HepG2 (cell line): ENCODE measurements at regions not wholly inside any gene's neighbourhood (a gene's known extent, or its start where the extent isn't known, plus 50 kb on each side); places are given as distances from the start of the nearest gene placed in this dataset.

Experiments used
- CTCF ChIP-seq: sonication (generic); formaldehyde crosslinking; IDR thresholded peaks from 2 replicates; pipeline ENCODE4 v1.5.0; 2020; ENCODE audit warnings: mild to moderate bottlenecking, missing genetic modification reagents, moderate library complexity
- EZH2 ChIP-seq: conservative IDR thresholded peaks from 2 replicates; pipeline ENCODE4 v1.6.1; 2012; ENCODE audit warnings: mild to moderate bottlenecking, low read depth, low read length, moderate library complexity
- POLR2AphosphoS2 ChIP-seq: IDR thresholded peaks from 2 replicates; pipeline ENCODE4 v1.6.1; 2011; ENCODE audit warnings: low read depth, low read length, improper control_type of control experiment
- RNF2 ChIP-seq: fragments of 450-650 bp; conservative IDR thresholded peaks from 2 replicates; pipeline ENCODE4 v1.6.1; 2016; ENCODE audit warnings: low read depth
- ZNF780A ChIP-seq: sonication (generic); formaldehyde crosslinking; IDR thresholded peaks from 2 replicates; pipeline ENCODE4 v1.8.0; 2022; ENCODE audit warnings: mild to moderate bottlenecking, missing genetic modification reagents, moderate library complexity
- ZXDC ChIP-seq: sonication (generic); formaldehyde crosslinking; IDR thresholded peaks from 2 replicates; pipeline ENCODE4 v1.5.0; 2020; ENCODE audit warnings: mild to moderate bottlenecking, missing genetic modification reagents
- TF ChIP-seq, protein P1 (sequence below): sonication (generic); formaldehyde crosslinking; IDR thresholded peaks from 2 replicates; pipeline ENCODE4 v1.9.0; 2022; ENCODE audit warnings: low read depth, missing genetic modification reagents

DNA sequence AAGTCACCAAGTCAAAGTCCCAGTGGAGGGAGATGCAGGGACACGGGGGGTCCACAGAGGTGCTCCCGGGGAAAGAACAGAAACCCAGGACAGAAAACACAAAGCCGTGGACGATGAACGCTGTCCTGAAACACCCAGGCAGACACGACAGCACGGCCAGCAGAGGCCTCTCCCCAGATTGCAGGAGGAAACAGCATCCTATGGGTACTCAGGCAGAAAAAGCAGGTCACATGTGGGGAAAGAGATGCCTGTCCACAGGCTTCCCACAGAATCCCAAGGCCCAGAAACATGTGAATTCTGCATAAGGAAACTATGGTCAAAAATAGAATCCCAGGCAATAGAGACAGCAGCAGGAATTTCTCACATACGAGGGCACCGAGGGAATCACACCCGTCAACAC lies 53.6 kb upstream of the ADGRA1 start:
- TF ChIP-seq CTCF (CRISPR knock-in tag) (no peak), EZH2 (no peak), RNF2 (no peak), ZXDC (CRISPR knock-in tag) (no peak), POLR2AphosphoS2 (no peak), ZNF780A (CRISPR knock-in tag) (no peak)
- TF ChIP-seq, protein P1, sequence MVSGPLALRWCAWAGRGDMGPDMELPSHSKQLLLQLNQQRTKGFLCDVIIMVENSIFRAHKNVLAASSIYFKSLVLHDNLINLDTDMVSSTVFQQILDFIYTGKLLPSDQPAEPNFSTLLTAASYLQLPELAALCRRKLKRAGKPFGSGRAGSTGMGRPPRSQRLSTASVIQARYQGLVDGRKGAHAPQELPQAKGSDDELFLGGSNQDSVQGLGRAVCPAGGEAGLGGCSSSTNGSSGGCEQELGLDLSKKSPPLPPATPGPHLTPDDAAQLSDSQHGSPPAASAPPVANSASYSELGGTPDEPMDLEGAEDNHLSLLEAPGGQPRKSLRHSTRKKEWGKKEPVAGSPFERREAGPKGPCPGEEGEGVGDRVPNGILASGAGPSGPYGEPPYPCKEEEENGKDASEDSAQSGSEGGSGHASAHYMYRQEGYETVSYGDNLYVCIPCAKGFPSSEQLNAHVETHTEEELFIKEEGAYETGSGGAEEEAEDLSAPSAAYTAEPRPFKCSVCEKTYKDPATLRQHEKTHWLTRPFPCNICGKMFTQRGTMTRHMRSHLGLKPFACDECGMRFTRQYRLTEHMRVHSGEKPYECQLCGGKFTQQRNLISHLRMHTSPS: no peak
